B cell (primary cell): ENCODE measurements at regions not wholly inside any gene's neighbourhood (a gene's known extent, or its start where the extent isn't known, plus 50 kb on each side); places are given as distances from the start of the nearest gene placed in this dataset.

Experiments used
- ATAC-seq: fragments of 200-7000 bp; cut with Tn5 transposase; one replicate; pipeline ENCODE4 v1.10.0; 2021; ENCODE audit warnings: low read depth, mild to moderate bottlenecking, moderate number of reproducible peaks, moderate library complexity
- CTCF ChIA-PET: fragments of 350-600 bp; sonication (Branson Sonifier 250); formaldehyde crosslinking; loops from one replicate; lab custom pipeline; 2021; ENCODE audit warnings: antibody characterized with exemption, inconsistent platforms; lab: Charles Lee
- POLR2A ChIA-PET: fragments of 350-600 bp; sonication (Branson Sonifier 250); formaldehyde crosslinking; loops from one replicate; lab custom pipeline; 2021; ENCODE audit warnings: antibody characterized with exemption; lab: Charles Lee
- DNase-seq: peaks from one replicate; pipeline ENCODE4 v3.0.0; 2013
- H2AFZ ChIP-seq: 2 replicates; pipeline ENCODE4 v1.6.1; 2012; ENCODE audit warnings: mild to moderate bottlenecking, low read depth, low read length; ENCODE audit not compliant: insufficient read depth, poor library complexity, severe bottlenecking
- H3K27ac ChIP-seq, 2 donors: 1 replicate in 1 of 2; 2 replicates in 1 of 2; pipeline ENCODE4 v1.5.1; 2012 to 2013; ENCODE audit warnings: low read length in 2 of 2, mild to moderate bottlenecking in 2 of 2, moderate library complexity in 1 of 2
- H3K27me3 ChIP-seq, 4 experiments: fragments of 200-600 bp in 1 of 4; sonication (generic) in 1 of 4; replicated peaks in 1 of 4; 1 replicate in 2 of 4; 2 replicates in 2 of 4; pipeline versions ENCODE4 v1.6.1 to v1.7.0; 2013 to 2016; ENCODE audit warnings: low read length in 3 of 4, mild to moderate bottlenecking in 2 of 4, mixed read lengths in 1 of 4, moderate library complexity in 1 of 4; ENCODE audit not compliant: insufficient read depth in 4 of 4, control insufficient read depth in 3 of 4; ENCODE audit errors: control extremely low read depth in 1 of 4
- H3K36me3 ChIP-seq, 2 experiments: replicated peaks in 1 of 2; 1 replicate in 1 of 2; 2 replicates in 1 of 2; pipeline versions ENCODE4 v1.6.1 to v1.7.1; 2013; ENCODE audit warnings: low read length in 1 of 2; ENCODE audit not compliant: insufficient read depth in 2 of 2, control insufficient read depth in 1 of 2; ENCODE audit errors: control extremely low read depth in 1 of 2, extremely low read depth in 1 of 2
- H3K4me1 ChIP-seq, 2 donors: fragments of 200-600 bp in 1 of 2; sonication (generic) in 1 of 2; 1 replicate in 1 of 2; 2 replicates in 1 of 2; pipeline versions ENCODE4 v1.5.1 to v1.6.1; 2013 to 2017; ENCODE audit warnings: low read length in 2 of 2; ENCODE audit not compliant: control insufficient read depth in 2 of 2, insufficient read depth in 2 of 2
- H3K4me2 ChIP-seq: replicated peaks from 2 replicates; pipeline ENCODE3; 2012; ENCODE audit warnings: mild to moderate bottlenecking, low read depth, low read length; ENCODE audit not compliant: poor library complexity, severe bottlenecking
- H3K4me3 ChIP-seq, 5 experiments: fragments of 200-600 bp in 1 of 5; sonication (generic) in 1 of 5; 1 replicate in 3 of 5; 2 replicates in 2 of 5; pipeline versions ENCODE4 v1.5.1 to v1.7.0; 2011 to 2016; ENCODE audit warnings: low read length in 4 of 5, mild to moderate bottlenecking in 4 of 5, low read depth in 2 of 5, control low read depth in 1 of 5, moderate library complexity in 1 of 5; ENCODE audit not compliant: insufficient read depth in 1 of 5; ENCODE audit errors: control extremely low read depth in 1 of 5, extremely low read depth in 1 of 5
- H3K79me2 ChIP-seq: fragments of 200-600 bp; sonication (generic); one replicate; pipeline ENCODE4 v1.6.0; 2016; ENCODE audit warnings: low read length; ENCODE audit not compliant: control insufficient read depth, insufficient read depth
- H3K9ac ChIP-seq: fragments of 200-600 bp; sonication (generic); 2 replicates; pipeline ENCODE4 v1.6.1; 2017; ENCODE audit warnings: mild to moderate bottlenecking, low read length, moderate library complexity
- H3K9me3 ChIP-seq, 3 donors: one replicate each; pipeline versions ENCODE4 v1.6.1 to v1.7.1; 2013; ENCODE audit warnings: low read length in 2 of 3; ENCODE audit not compliant: control insufficient read depth in 2 of 3, insufficient read depth in 1 of 3; ENCODE audit errors: control extremely low read depth in 1 of 3
- H4K20me1 ChIP-seq: 2 replicates; pipeline ENCODE4 v1.6.0; 2012; ENCODE audit warnings: mild to moderate bottlenecking, low read length; ENCODE audit not compliant: insufficient read depth, control insufficient read depth, poor library complexity, severe bottlenecking
- H3K27ac Mint-ChIP-seq: one replicate; pipeline ENCODE4 v1.8.0; 2021; ENCODE audit warnings: mixed read lengths
- H3K27me3 Mint-ChIP-seq: one replicate; pipeline ENCODE4 v1.8.0; 2021; ENCODE audit warnings: mixed read lengths
- H3K4me1 Mint-ChIP-seq: one replicate; pipeline ENCODE4 v1.8.0; 2021; ENCODE audit warnings: mixed read lengths
- H3K4me3 Mint-ChIP-seq: one replicate; pipeline ENCODE4 v1.8.0; 2021; ENCODE audit warnings: mixed read lengths
- H3K9me3 Mint-ChIP-seq: one replicate; pipeline ENCODE4 v1.8.0; 2022; ENCODE audit warnings: mixed read lengths; ENCODE audit not compliant: insufficient read depth
- EZH2 ChIP-seq: IDR thresholded peaks from 2 replicates; pipeline ENCODE4 v1.6.1; 2012; ENCODE audit warnings: borderline replicate concordance, low read depth, mild to moderate bottlenecking, moderate library complexity, low read length; ENCODE audit not compliant: insufficient read depth, poor library complexity, severe bottlenecking
- WGBS: methylation state at CpG from one replicate; pipeline ENCODE4 v1.1.5; 2013; ENCODE audit warnings: missing lambda C conversion rate; ENCODE audit not compliant: insufficient coverage; 5-methylcytosine and 5-hydroxymethylcytosine counted together
- intact Hi-C: fragments of 100-400 bp; cut with micrococcal nuclease; formaldehyde crosslinking; loops from one replicate; pipeline ENCODE4 v1.10.0; 2022
- TF ChIP-seq, protein P1 (sequence below): fragments of 200-600 bp; IDR thresholded peaks from one replicate; pipeline ENCODE4 v1.8.0; 2022; ENCODE audit warnings: antibody characterized with exemption, mild to moderate bottlenecking

DNA sequence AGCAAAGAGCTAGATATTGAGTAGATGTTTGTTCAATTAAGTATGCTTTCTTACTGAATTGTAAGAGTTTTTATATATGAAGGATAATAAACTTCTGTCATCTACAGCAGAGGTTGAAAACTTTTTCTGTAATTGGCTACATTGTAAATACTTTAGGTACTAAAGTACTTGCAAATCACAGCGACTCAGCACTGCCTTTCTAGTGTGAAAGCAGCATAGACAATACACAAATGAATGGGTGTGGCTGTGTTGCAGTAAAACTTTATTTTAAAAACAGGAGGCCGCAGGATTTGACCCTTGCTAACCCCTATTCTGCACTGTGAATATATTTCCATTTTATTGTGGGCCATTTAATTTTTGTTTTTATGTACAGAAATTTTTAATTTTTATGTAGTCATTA, 104.3 kb upstream of the TMC3 start:
- H3K4me1 Mint-ChIP-seq: peaks cover 7% of the 10 kb centered on the region
- H3K27ac Mint-ChIP-seq: no peak overlapping the region
- no peak overlapping the region for H3K4me3 Mint-ChIP-seq
- no peak for DNase-seq
- ChIA-PET POLR2A (no interaction called here), CTCF (no interaction called here)
- Histone ChIP-seq H3K9me3 (no peaks in the 10 kb centered on the region), H3K9ac (no peak overlapping the region), H3K4me1 (no peaks in the 10 kb centered on the region), H3K4me2 (no peak overlapping the region), H3K79me2 (no peaks in the 10 kb centered on the region), H3K4me3 (no peak overlapping the region), H2AFZ (no peak overlapping the region), H3K27me3 (no peaks in the 10 kb centered on the region), H4K20me1 (no peaks in the 10 kb centered on the region), H3K36me3 (no peaks in the 10 kb centered on the region), H3K27ac (no peak overlapping the region)
- TF ChIP-seq, protein P1, sequence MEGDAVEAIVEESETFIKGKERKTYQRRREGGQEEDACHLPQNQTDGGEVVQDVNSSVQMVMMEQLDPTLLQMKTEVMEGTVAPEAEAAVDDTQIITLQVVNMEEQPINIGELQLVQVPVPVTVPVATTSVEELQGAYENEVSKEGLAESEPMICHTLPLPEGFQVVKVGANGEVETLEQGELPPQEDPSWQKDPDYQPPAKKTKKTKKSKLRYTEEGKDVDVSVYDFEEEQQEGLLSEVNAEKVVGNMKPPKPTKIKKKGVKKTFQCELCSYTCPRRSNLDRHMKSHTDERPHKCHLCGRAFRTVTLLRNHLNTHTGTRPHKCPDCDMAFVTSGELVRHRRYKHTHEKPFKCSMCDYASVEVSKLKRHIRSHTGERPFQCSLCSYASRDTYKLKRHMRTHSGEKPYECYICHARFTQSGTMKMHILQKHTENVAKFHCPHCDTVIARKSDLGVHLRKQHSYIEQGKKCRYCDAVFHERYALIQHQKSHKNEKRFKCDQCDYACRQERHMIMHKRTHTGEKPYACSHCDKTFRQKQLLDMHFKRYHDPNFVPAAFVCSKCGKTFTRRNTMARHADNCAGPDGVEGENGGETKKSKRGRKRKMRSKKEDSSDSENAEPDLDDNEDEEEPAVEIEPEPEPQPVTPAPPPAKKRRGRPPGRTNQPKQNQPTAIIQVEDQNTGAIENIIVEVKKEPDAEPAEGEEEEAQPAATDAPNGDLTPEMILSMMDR: no peak
- TF ChIP-seq EZH2: no peak
- H3K9me3 Mint-ChIP-seq: no peaks in the 10 kb centered on the region
- no CpG with 5 or more reads among the region's 2 CpGs for WGBS
- peaks cover 16% of the 10 kb centered on the region for H3K27me3 Mint-ChIP-seq
- intact Hi-C loops: no loop called here
- no peak for ATAC-seq

DNA sequence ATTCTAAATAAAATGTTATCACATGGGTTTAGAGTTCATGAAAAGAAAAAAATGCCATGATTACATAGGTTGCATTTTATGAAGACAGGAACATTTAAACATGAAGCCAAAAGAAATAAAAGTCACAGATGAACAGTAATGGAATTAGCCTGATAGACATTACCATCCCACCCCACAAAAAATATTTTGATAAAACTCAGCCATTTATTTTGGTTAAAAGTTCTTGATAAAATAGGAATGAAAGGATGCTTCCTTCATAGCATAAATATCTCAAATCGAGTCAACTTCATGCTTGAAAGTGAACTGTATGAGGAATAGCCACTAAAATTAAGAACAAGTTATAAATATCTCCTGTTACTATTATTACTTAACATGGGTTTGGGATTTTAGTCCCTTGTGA, 101.9 kb upstream of the TMC3 start:
- H3K27ac Mint-ChIP-seq: no peak overlapping the region
- Histone ChIP-seq H2AFZ (no peak overlapping the region), H3K79me2 (no peaks in the 10 kb centered on the region), H3K36me3 (no peaks in the 10 kb centered on the region), H3K27ac (no peak overlapping the region), H3K4me2 (no peak overlapping the region), H3K9me3 (no peaks in the 10 kb centered on the region), H4K20me1 (no peaks in the 10 kb centered on the region), H3K27me3 (no peaks in the 10 kb centered on the region), H3K9ac (no peak overlapping the region), H3K4me1 (no peaks in the 10 kb centered on the region), H3K4me3 (no peak overlapping the region)
- peaks cover 4% of the 10 kb centered on the region for H3K4me1 Mint-ChIP-seq
- TF ChIP-seq EZH2: no peak
- TF ChIP-seq, protein P1: no peak
- WGBS: no CpG with 5 or more reads among the region's 1 CpG
- H3K27me3 Mint-ChIP-seq: peaks cover 19% of the 10 kb centered on the region
- H3K9me3 Mint-ChIP-seq: no peaks in the 10 kb centered on the region
- intact Hi-C loops: no loop called here
- POLR2A ChIA-PET: no interaction called here
- DNase-seq (no peak), ATAC-seq (no peak)
- CTCF ChIA-PET: no interaction called here
- no peak overlapping the region for H3K4me3 Mint-ChIP-seq
